ENCODE measurements at regions not wholly inside any gene's neighbourhood (a gene's known extent, or its start where the extent isn't known, plus 50 kb on each side); places are given as distances from the start of the nearest gene placed in this dataset.

DNA sequence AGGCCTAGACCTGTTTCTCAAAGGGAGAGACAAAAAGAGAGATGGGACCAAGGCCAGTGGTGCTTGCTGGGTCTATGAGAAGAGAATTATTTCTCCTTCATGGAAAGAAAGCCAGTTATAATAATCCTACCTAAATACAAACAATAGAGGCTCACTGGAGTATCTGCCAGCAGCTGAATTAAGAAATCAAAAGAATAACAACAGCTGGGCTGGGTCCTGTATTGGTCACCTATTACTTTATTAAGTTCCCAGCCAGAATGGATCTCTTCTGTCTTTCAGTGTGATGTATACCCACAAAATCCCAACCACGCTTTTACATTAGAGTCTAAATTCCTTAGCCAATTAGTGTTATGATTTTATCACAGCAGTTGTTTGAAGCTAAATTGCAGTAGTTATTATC is 297.8 kb upstream of the DACH1 start:
- no peak for DNase-seq (ENCODE audit: low read depth)

- no peak for DNase-seq (ENCODE audit: low read depth)
Observed at GRCh38 chr13:72163678-72164077, 296.7 kb upstream of the DACH1 start.

DNA sequence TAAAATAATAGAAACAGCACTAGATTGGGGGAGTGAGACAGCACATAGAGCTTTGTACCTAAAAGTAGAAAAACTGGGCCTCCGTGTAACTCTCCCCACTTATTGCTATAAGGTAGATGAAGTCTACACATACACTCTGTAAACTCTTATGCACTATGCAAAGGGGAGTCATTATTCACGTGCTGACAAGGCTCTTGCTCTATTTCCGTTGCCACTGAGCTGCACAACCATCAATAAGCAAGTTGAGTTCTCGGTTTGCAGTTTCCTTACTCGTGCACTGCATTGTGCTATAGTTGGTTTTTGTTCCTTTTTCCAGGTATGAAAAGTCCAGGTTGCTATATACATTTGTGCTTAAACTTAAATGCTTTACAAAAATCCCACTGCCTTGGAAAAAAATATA is 294.0 kb upstream of the DACH1 start:
- DNase-seq (ENCODE audit: low read depth) = no peak

GRCh38 chr13:72156760-72157159 is 289.8 kb upstream of the DACH1 start:
- no peak for DNase-seq (ENCODE audit: low read depth)

- DNase-seq (ENCODE audit: low read depth) = no peak
Observed at GRCh38 chr13:72153272-72153671, 286.3 kb upstream of the DACH1 start.

DNA sequence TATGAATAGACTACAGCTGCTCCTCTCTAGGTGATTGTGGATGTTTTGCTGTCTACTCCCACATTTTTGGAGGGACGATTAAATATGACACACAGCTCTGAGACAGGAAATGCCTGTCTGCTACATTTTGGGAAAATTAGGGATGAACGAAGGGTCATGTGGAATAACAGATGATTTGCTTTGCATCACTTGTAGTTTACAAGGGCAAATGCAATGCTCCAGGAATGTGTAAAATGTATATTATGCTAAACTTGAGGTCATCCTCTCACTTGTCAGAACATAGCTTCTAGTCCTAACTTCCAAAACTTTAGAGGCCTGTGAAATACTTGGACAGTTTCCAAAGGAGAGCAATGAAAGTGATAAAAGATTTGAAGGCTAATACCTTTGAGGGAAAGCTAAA is 284.2 kb upstream of the DACH1 start:
- no peak for DNase-seq (ENCODE audit: low read depth)

GRCh38 chr13:72150502-72150901 is 283.5 kb upstream of the DACH1 start:
- DNase-seq (ENCODE audit: low read depth) = no peak

DNA sequence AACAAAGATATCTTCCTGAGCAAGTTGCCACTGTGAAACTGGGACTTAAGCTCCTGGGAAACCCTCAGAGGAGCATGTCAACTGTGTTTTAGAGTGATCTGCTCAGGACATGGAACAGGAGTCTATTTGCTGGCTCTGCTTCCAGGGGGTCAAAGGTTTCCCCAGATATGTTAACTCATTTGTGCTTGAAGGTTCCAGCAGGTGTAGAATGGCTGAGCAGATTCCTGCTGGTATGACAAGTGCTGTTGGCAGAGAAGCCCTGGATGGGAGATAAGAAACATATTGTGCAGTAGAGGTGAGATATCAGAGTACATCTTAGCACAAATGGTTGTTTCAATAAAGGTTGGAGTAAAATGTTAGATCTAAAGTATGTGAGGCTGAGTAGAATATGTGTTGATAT is 282.7 kb upstream of the DACH1 start:
- DNase-seq (ENCODE audit: low read depth) = no peak

- DNase-seq (ENCODE audit: low read depth) = no peak
Observed at GRCh38 chr13:72146816-72147215, 279.8 kb upstream of the DACH1 start.

- no peak for DNase-seq (ENCODE audit: low read depth)
Observed at GRCh38 chr13:72145383-72145782, 278.4 kb upstream of the DACH1 start.

DNA sequence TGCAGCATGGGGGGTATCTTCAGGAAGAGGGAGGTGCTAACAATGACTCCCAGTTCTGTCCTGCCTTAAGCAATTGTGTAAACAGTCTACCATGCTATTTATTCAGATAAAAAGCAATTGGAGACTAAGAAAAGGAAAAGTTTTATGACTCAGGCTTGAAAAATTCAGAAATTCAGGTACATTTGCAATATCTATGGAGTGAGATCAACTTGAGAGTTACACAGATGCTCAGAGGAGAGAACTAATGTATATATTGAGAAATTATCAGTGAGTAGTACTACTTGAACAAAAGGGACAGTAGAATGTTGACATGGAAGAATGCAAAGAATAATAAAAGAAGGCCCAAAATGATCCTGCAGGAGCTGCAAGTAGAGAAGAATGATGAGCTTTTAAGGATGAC is 277.6 kb upstream of the DACH1 start:
- DNase-seq (ENCODE audit: low read depth) = no peak

GRCh38 chr13:72141855-72142519 is 275.0 kb upstream of the DACH1 start:
- no peak for DNase-seq (ENCODE audit: low read depth)

DNA sequence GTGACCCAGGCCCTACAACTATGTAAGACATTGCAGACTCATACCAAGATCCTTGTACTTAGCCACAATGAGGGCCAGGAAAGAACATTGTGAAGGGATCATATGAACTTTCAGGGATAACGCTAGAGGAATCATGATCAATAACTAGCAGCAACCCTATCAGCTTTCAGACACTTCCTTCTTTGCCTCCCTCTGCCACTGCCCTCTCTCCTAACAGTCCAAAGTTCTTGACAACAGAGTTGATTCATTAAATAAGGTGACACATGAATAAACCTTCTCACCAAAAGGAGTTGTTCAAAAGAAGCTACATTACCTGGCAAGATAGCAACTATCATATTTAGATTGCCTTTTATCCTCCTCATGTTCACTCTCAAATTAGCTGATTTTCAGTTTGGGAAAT is 272.2 kb upstream of the DACH1 start:
- DNase-seq (ENCODE audit: low read depth) = no peak

DNA sequence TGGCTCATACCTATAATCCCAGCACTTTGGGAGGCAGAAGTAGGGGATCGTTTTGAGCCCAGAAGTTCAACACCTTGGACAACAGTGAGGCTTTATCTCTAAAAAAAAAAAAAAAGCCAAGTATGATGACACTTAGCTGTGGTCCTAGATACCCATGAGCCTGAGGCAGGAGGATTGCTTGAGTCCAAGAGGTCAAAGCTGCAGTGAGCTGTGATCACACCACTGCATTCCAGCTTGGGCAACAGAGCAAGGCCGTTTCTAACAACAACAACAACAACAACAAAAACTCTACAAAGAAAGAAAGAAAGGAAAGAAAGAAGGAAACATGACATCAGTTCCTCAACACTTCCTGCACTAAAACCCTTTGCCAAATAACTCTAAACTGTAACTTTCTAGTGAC is 265.1 kb upstream of the DACH1 start:
- DNase-seq (ENCODE audit: low read depth) = no peak

DNA sequence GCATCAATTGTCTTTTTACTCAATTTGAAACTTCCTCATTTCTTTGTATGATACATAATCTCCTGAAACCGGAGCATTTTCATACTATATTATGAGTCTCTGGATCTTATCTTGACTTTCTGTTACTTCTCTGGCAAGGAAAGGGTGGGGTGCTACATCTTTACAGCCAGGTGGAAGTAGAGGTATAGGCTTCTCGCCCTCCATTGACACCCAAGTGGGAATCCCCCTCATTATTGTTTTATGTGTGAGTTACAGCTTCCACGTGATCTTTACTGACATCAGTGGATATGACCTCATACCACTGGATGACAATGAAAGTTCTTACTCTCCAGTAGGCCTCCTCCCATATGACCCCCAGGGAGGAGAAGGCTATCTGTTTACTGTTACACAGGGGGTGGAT is 262.1 kb upstream of the DACH1 start:
- DNase-seq (ENCODE audit: low read depth) = no peak

GRCh38 chr13:72127031-72127430 is 260.0 kb upstream of the DACH1 start:
- no peak for DNase-seq (ENCODE audit: low read depth)

DNA sequence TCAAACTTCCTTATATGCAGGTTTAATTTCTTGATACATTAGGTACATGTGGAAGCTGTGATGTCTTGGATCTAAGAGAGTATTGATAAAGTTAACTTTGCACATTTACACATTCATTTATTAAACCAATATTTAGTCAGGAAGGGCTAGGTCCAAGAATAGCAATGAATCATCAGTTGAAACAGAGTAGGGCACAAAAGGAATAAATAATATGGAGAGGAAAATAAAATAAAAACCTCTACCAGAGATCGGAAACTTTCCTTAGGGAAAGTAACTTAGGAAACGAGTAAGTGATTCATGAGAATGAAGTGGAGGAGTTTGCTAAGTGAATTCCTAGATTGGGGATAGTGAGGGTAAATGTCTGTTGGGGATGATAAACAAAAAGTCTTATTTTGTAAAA is 259.4 kb upstream of the DACH1 start:
- no peak for DNase-seq (ENCODE audit: low read depth)

DNA sequence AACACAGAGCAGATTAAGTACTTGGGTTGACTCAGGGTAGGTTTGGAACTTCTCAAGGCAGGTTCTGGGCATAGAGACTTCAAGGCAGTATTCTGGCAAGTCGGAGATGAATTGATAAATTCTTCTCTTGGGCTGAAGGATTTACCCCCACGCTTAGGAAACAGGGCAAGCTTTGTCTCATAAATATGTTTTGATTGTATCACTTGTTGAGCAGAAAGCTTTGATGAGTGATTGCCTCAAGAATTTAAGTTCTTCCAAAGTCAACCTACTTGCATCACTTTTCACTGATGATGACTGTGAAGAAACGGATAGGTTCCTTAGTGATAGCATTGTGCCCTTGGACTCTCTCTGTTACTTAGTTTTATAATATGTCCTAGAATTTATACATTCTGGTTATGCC is 258.6 kb upstream of the DACH1 start:
- no peak for DNase-seq (ENCODE audit: low read depth)

DNA sequence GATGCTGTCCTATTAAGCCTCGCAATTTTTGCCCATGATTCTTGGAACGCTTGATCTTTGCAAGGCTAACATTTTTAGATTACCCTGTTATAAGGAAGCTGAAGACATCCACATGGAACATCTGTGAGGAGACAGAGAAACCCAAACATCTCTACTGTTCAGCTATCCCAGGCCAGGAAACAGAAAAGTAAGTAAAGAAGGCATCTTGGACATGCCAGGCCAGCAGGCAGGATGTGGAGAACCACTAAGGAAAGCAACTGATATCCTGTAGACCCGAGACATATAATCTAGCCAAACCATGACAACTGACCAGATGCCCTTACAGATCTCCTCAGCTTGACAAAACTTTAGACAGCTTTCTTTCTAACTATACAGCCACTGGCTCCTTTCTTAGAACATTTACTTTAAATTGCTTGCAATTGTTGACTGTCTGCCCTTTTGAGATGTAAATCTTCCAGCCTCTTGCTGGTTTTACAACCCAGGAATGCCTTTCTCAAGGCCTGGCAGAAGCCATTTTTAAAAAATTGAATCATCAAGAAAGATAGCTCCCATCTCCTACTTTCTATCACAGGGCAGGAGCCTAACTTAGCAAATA is 255.8 kb upstream of the DACH1 start:
- no peak for DNase-seq (ENCODE audit: low read depth)

DNA sequence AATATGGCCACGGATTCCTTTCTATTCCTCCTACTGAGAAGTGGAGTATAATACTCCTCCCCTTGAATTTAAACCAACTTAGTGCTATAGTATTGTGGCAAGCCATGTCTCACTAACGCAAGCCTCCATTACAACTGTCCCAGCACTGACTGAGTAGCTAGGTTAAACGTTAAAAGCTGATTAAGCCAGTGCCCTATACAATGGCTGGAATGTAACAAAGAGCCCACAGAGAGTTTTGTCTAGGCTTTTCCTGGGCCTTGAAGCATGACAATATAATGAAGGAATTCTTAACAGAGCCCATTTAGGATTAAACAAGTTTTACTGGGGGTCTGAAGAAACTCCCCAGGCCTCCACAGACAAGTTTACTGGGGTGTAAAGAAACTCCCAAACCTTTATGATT is 254.5 kb upstream of the DACH1 start:
- DNase-seq (ENCODE audit: low read depth) = no peak

- DNase-seq (ENCODE audit: low read depth) = no peak
Observed at GRCh38 chr13:72120632-72121031, 253.6 kb upstream of the DACH1 start.

DNA sequence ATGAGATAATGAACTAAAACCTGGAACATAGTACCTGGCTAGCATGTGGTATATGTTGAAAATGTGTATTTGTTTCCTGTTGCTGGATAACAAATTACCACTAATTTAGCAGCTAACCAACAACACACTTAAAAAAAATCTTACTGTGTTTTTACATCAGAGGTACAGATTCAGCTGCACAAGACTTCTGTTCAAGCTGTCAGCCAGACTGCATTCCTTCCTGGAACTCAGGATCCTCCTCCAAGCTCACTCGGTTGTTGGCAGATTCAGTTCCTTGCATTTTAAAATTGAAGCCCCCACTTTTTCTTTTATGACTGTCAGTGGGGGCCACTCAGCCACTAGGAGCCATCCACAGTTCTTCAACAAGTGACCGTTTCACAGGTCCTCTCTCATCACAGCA is 246.9 kb upstream of the DACH1 start:
- no peak for DNase-seq (ENCODE audit: low read depth)

DNA sequence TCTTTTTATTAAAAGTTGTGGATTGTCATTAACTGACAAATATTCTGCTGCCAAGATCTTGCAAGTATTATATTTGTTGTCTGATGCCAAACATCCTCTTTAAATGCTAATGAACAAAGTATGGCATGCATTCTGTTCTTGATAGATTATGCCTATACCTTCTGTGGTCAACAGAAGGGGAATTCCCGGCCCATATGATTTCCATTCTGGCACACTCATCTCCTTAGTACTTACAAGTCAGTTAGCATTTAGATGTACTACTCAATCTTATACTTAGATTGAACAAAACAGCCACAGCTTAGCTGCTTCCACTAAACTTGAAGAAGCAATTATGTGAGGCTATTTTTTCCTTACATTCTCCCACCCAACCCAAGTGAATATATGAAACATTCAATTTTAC is 246.1 kb upstream of the DACH1 start:
- no peak for DNase-seq (ENCODE audit: low read depth)

GRCh38 chr13:72112216-72112615 is 245.2 kb upstream of the DACH1 start:
- DNase-seq (ENCODE audit: low read depth) = no peak
